ENCODE measurements at regions not wholly inside any gene's neighbourhood (a gene's known extent, or its start where the extent isn't known, plus 50 kb on each side); places are given as distances from the start of the nearest gene placed in this dataset.

GRCh38 chr1:29532285-29532684 lies 296.0 kb downstream of the PTPRU start:
- H3K27me3 ChIP-seq (ENCODE audit: low read depth): peaks cover 3% of the 10 kb centered on the region; the same call in 1 of the 2 replicates
- no peaks in the 10 kb centered on the region for H3K9me3 ChIP-seq
- H3K36me3 ChIP-seq (replicated peaks): no peaks in the 10 kb centered on the region
- no peaks in the 10 kb centered on the region for H3K4me1 ChIP-seq
- no peak for DNase-seq (ENCODE audit: low spot score in 2 of 2)
- in situ Hi-C loops (cut with MboI; ENCODE audit: low sequenced_read_pairs): no loop called here
- H3K4me3 ChIP-seq: no peak overlapping the region

GRCh38 chr1:29531596-29531995 lies 295.3 kb downstream of the PTPRU start:
- no peak for DNase-seq (ENCODE audit: low spot score in 2 of 2)
- Histone ChIP-seq H3K9me3 (no peaks in the 10 kb centered on the region), H3K4me1 (no peaks in the 10 kb centered on the region), H3K4me3 (no peak overlapping the region), H3K36me3 (replicated peaks) (no peaks in the 10 kb centered on the region), H3K27me3 (ENCODE audit: low read depth) (peaks cover 3% of the 10 kb centered on the region; the same call in 1 of the 2 replicates)
- in situ Hi-C loops (cut with MboI; ENCODE audit: low sequenced_read_pairs): no loop called here

GRCh38 chr1:29529677-29530278 lies 293.5 kb downstream of the PTPRU start:
- no peaks in the 10 kb centered on the region for H3K36me3 ChIP-seq (replicated peaks)
- H3K9me3 ChIP-seq: no peaks in the 10 kb centered on the region
- no peak for DNase-seq (ENCODE audit: low spot score in 2 of 2)
- no peaks in the 10 kb centered on the region for H3K4me1 ChIP-seq
- H3K27me3 ChIP-seq (ENCODE audit: low read depth): 0 out of 2 replicates have a peak, but pooled peaks cover 2% of the 10 kb centered on the region
- in situ Hi-C loops (cut with MboI; ENCODE audit: low sequenced_read_pairs): no loop called here
- no peak overlapping the region for H3K4me3 ChIP-seq

GRCh38 chr1:29527314-29528004 lies 291.1 kb downstream of the PTPRU start:
- Histone ChIP-seq H3K4me3 (no peak overlapping the region), H3K9me3 (no peaks in the 10 kb centered on the region), H3K27me3 (ENCODE audit: low read depth) (0 out of 2 replicates have a peak, but pooled peaks cover 2% of the 10 kb centered on the region), H3K36me3 (replicated peaks) (no peaks in the 10 kb centered on the region), H3K4me1 (no peaks in the 10 kb centered on the region)
- no peak for DNase-seq (ENCODE audit: low spot score in 2 of 2)
- in situ Hi-C loops (cut with MboI; ENCODE audit: low sequenced_read_pairs): no loop called here

- DNase-seq (ENCODE audit: low spot score in 2 of 2): no peak
- 0 out of 2 replicates have a peak, but pooled peaks cover 2% of the 10 kb centered on the region for H3K27me3 ChIP-seq (ENCODE audit: low read depth)
- in situ Hi-C loops (cut with MboI; ENCODE audit: low sequenced_read_pairs): no loop called here
- no peaks in the 10 kb centered on the region for H3K36me3 ChIP-seq (replicated peaks)
- H3K9me3 ChIP-seq: no peaks in the 10 kb centered on the region
- H3K4me3 ChIP-seq: no peak overlapping the region
- no peaks in the 10 kb centered on the region for H3K4me1 ChIP-seq
These were observed 289.6 kb downstream of the PTPRU start for GRCh38 chr1:29525941-29526340.

GRCh38 chr1:29524285-29525065 lies 288.2 kb downstream of the PTPRU start:
- Histone ChIP-seq H3K9me3 (no peaks in the 10 kb centered on the region), H3K4me3 (no peak overlapping the region), H3K27me3 (ENCODE audit: low read depth) (0 out of 2 replicates have a peak, but pooled peaks cover 2% of the 10 kb centered on the region), H3K36me3 (replicated peaks) (no peaks in the 10 kb centered on the region), H3K4me1 (no peaks in the 10 kb centered on the region)
- DNase-seq (ENCODE audit: low spot score in 2 of 2): no peak
- in situ Hi-C loops (cut with MboI; ENCODE audit: low sequenced_read_pairs): no loop called here

- Histone ChIP-seq H3K27me3 (ENCODE audit: low read depth) (0 out of 2 replicates have a peak, but pooled peaks cover 2% of the 10 kb centered on the region), H3K4me3 (no peak overlapping the region), H3K4me1 (no peaks in the 10 kb centered on the region), H3K36me3 (replicated peaks) (no peaks in the 10 kb centered on the region), H3K9me3 (no peaks in the 10 kb centered on the region)
- DNase-seq (ENCODE audit: low spot score in 2 of 2): no peak
- in situ Hi-C loops (cut with MboI; ENCODE audit: low sequenced_read_pairs): no loop called here
These were observed 287.3 kb downstream of the PTPRU start for GRCh38 chr1:29523576-29523975.

GRCh38 chr1:29523136-29523535 lies 286.8 kb downstream of the PTPRU start:
- Histone ChIP-seq H3K4me3 (no peak overlapping the region), H3K27me3 (ENCODE audit: low read depth) (0 out of 2 replicates have a peak, but pooled peaks cover 2% of the 10 kb centered on the region), H3K36me3 (replicated peaks) (no peaks in the 10 kb centered on the region), H3K4me1 (no peaks in the 10 kb centered on the region), H3K9me3 (no peaks in the 10 kb centered on the region)
- DNase-seq (ENCODE audit: low spot score in 2 of 2): no peak
- in situ Hi-C loops (cut with MboI; ENCODE audit: low sequenced_read_pairs): no loop called here

- no peak for DNase-seq (ENCODE audit: low spot score in 2 of 2)
- Histone ChIP-seq H3K9me3 (no peaks in the 10 kb centered on the region), H3K4me1 (no peaks in the 10 kb centered on the region), H3K27me3 (ENCODE audit: low read depth) (0 out of 2 replicates have a peak, but pooled peaks cover 2% of the 10 kb centered on the region), H3K36me3 (replicated peaks) (no peaks in the 10 kb centered on the region), H3K4me3 (no peak overlapping the region)
- in situ Hi-C loops (cut with MboI; ENCODE audit: low sequenced_read_pairs): no loop called here
These were observed 285.7 kb downstream of the PTPRU start for GRCh38 chr1:29521811-29522580.

- no peak for DNase-seq (ENCODE audit: low spot score in 2 of 2)
- Histone ChIP-seq H3K9me3 (no peaks in the 10 kb centered on the region), H3K4me1 (no peaks in the 10 kb centered on the region), H3K4me3 (no peak overlapping the region), H3K36me3 (replicated peaks) (no peaks in the 10 kb centered on the region), H3K27me3 (ENCODE audit: low read depth) (0 out of 2 replicates have a peak, but pooled peaks cover 2% of the 10 kb centered on the region)
- in situ Hi-C loops (cut with MboI; ENCODE audit: low sequenced_read_pairs): no loop called here
These were observed 285.1 kb downstream of the PTPRU start for GRCh38 chr1:29521438-29521715.

GRCh38 chr1:29520571-29521437 lies 284.5 kb downstream of the PTPRU start:
- H3K27me3 ChIP-seq (ENCODE audit: low read depth): 0 out of 2 replicates have a peak, but pooled peaks cover 2% of the 10 kb centered on the region
- no peak overlapping the region for H3K4me3 ChIP-seq
- H3K9me3 ChIP-seq: no peaks in the 10 kb centered on the region
- H3K36me3 ChIP-seq (replicated peaks): no peaks in the 10 kb centered on the region
- no peak for DNase-seq (ENCODE audit: low spot score in 2 of 2)
- no peaks in the 10 kb centered on the region for H3K4me1 ChIP-seq
- in situ Hi-C loops (cut with MboI; ENCODE audit: low sequenced_read_pairs): no loop called here

GRCh38 chr1:29519788-29520110 lies 283.4 kb downstream of the PTPRU start:
- in situ Hi-C loops (cut with MboI; ENCODE audit: low sequenced_read_pairs): no loop called here
- Histone ChIP-seq H3K27me3 (ENCODE audit: low read depth) (no peaks in the 10 kb centered on the region), H3K4me1 (no peaks in the 10 kb centered on the region), H3K36me3 (replicated peaks) (no peaks in the 10 kb centered on the region), H3K9me3 (no peaks in the 10 kb centered on the region), H3K4me3 (no peak overlapping the region)
- DNase-seq (ENCODE audit: low spot score in 2 of 2): no peak

All from HAP-1 (cell line).